Neural cell (in vitro differentiated cells): ENCODE measurements at regions not wholly inside any gene's neighbourhood (a gene's known extent, or its start where the extent isn't known, plus 50 kb on each side); places are given as distances from the start of the nearest gene placed in this dataset.

Experiments used
- H2AFZ ChIP-seq: fragments of 200-600, 300-800 bp; sonication (generic), shearing (Covaris generic); 2 replicates; pipeline ENCODE4 v1.6.0; 2014; ENCODE audit warnings: low read depth, mild to moderate bottlenecking, antibody characterized with exemption, low read length, moderate library complexity
- H3F3A ChIP-seq: fragments of 200-600 bp; shearing (Covaris generic); 2 replicates; pipeline ENCODE4 v1.6.1; 2016; ENCODE audit warnings: mild to moderate bottlenecking, moderate library complexity, mixed read lengths, antibody characterized with exemption, low read length; ENCODE audit not compliant: insufficient read depth, poor library complexity, severe bottlenecking
- H3K27ac ChIP-seq: fragments of 200-600, 300-800 bp; sonication (generic), shearing (Covaris generic); 2 replicates; pipeline ENCODE4 v1.5.1; 2014; ENCODE audit warnings: mild to moderate bottlenecking, low read length, moderate library complexity
- H3K27me3 ChIP-seq: fragments of 300-800, 200-600 bp; sonication (generic), shearing (Covaris generic); 2 replicates; pipeline ENCODE4 v1.6.0; 2014; ENCODE audit warnings: mild to moderate bottlenecking, low read depth, low read length, moderate library complexity; ENCODE audit not compliant: insufficient read depth
- H3K36me3 ChIP-seq: fragments of 300-800, 200-600 bp; sonication (generic), shearing (Covaris generic); 2 replicates; pipeline ENCODE4 v1.5.1; 2014; ENCODE audit warnings: mild to moderate bottlenecking, antibody characterized with exemption, low read length, moderate library complexity; ENCODE audit not compliant: insufficient read depth
- H3K4me2 ChIP-seq: fragments of 300-800, 200-600 bp; sonication (generic), shearing (Covaris generic); 2 replicates; pipeline ENCODE4 v1.6.0; 2014; ENCODE audit warnings: mild to moderate bottlenecking, low read length
- H3K4me3 ChIP-seq: fragments of 300-800, 200-600 bp; sonication (generic), shearing (Covaris generic); 2 replicates; pipeline ENCODE4 v1.5.1; 2014; ENCODE audit warnings: mild to moderate bottlenecking, low read length, moderate library complexity
- H3K79me2 ChIP-seq: fragments of 200-600 bp; shearing (Covaris generic); replicated peaks from 2 replicates; pipeline ENCODE4 v1.6.0; 2014; ENCODE audit warnings: mild to moderate bottlenecking, low read length, moderate library complexity; ENCODE audit not compliant: insufficient read depth
- H3K9ac ChIP-seq: fragments of 300-800, 200-600 bp; sonication (generic), shearing (Covaris generic); 2 replicates; pipeline ENCODE4 v1.6.1; 2016; ENCODE audit warnings: mild to moderate bottlenecking, low read length, mixed read lengths
- H3K9me2 ChIP-seq: fragments of 200-600 bp; shearing (Covaris generic); 2 replicates; pipeline ENCODE4 v1.6.1; 2016; ENCODE audit warnings: mild to moderate bottlenecking, low read length, mixed read lengths; ENCODE audit not compliant: insufficient read depth
- H3K9me3 ChIP-seq: fragments of 200-600, 300-800 bp; sonication (generic), shearing (Covaris generic); 2 replicates; pipeline ENCODE4 v1.6.1; 2016; ENCODE audit warnings: mild to moderate bottlenecking, mixed run types, low read length, moderate library complexity, mixed read lengths
- H4K20me1 ChIP-seq: fragments of 200-600 bp; shearing (Covaris generic); 2 replicates; pipeline ENCODE4 v1.6.1; 2016; ENCODE audit warnings: mild to moderate bottlenecking, mixed run types; ENCODE audit not compliant: insufficient read depth
- EP300 ChIP-seq: fragments of 450-650 bp; conservative IDR thresholded peaks from 2 replicates; pipeline ENCODE4 v1.6.1; 2014; ENCODE audit warnings: antibody characterized with exemption, mild to moderate bottlenecking, moderate library complexity; ENCODE audit not compliant: poor library complexity, severe bottlenecking
- EZH2 ChIP-seq: fragments of 200-600, 300-800 bp; shearing (Covaris generic), sonication (generic); IDR thresholded peaks from 2 replicates; pipeline ENCODE4 v1.6.1; 2014; ENCODE audit warnings: antibody characterized with exemption, low read length, borderline replicate concordance, mild to moderate bottlenecking; ENCODE audit not compliant: insufficient read depth, poor library complexity, severe bottlenecking
- MXI1 ChIP-seq: fragments of 450-650 bp; conservative IDR thresholded peaks from 2 replicates; pipeline ENCODE4 v1.6.1; 2014; ENCODE audit warnings: antibody characterized with exemption, mild to moderate bottlenecking; ENCODE audit not compliant: poor library complexity, severe bottlenecking
- POLR2AphosphoS5 ChIP-seq: IDR thresholded peaks from 2 replicates; pipeline ENCODE4 v1.6.1; 2012
- RAD21 ChIP-seq: fragments of 450-650 bp; conservative IDR thresholded peaks from 2 replicates; pipeline ENCODE4 v1.6.1; 2014; ENCODE audit warnings: antibody characterized with exemption, mild to moderate bottlenecking, moderate library complexity
- SMC3 ChIP-seq: fragments of 450-650 bp; conservative IDR thresholded peaks from 2 replicates; pipeline ENCODE4 v1.6.1; 2014; ENCODE audit warnings: antibody characterized with exemption, mild to moderate bottlenecking, moderate library complexity; ENCODE audit not compliant: poor library complexity
- TAF1 ChIP-seq: IDR thresholded peaks from 2 replicates; pipeline ENCODE4 v1.6.1; 2012; ENCODE audit warnings: low read depth
- TF ChIP-seq, protein P1 (sequence below): IDR thresholded peaks from 2 replicates; pipeline ENCODE4 v1.6.1; 2012; ENCODE audit warnings: borderline replicate concordance
- TF ChIP-seq, protein P2 (sequence below): fragments of 450-650 bp; IDR thresholded peaks from 2 replicates; pipeline ENCODE4 v1.5.1; 2014; ENCODE audit warnings: antibody characterized with exemption, mild to moderate bottlenecking, moderate library complexity; ENCODE audit not compliant: poor library complexity, severe bottlenecking

DNA sequence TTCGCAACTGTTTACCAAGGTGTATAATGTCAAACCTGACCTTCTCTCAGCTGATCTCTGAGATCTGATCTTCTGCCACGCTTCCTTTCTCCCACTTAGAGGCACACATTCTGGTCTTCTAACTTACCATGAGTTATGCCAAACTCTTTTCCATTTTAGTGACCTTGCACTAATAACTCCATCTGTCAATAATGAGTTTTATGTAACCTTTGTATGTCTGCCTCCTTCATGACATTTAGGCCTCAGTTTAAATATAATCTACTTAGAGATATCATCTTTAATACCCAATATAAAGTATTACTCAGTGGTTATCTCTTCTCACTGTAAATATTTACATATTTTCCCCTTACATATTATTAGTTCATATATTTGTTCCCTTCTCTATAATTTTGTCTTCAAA, 827.5 kb upstream of the PCDH20 start:
- no peak overlapping the region for H3K9ac ChIP-seq
- no peaks in the 10 kb centered on the region for H4K20me1 ChIP-seq
- TF ChIP-seq EP300 (no peak), TAF1 (no peak), POLR2AphosphoS5 (no peak), EZH2 (no peak), MXI1 (no peak), SMC3 (no peak), RAD21 (no peak)
- TF ChIP-seq, protein P1, sequence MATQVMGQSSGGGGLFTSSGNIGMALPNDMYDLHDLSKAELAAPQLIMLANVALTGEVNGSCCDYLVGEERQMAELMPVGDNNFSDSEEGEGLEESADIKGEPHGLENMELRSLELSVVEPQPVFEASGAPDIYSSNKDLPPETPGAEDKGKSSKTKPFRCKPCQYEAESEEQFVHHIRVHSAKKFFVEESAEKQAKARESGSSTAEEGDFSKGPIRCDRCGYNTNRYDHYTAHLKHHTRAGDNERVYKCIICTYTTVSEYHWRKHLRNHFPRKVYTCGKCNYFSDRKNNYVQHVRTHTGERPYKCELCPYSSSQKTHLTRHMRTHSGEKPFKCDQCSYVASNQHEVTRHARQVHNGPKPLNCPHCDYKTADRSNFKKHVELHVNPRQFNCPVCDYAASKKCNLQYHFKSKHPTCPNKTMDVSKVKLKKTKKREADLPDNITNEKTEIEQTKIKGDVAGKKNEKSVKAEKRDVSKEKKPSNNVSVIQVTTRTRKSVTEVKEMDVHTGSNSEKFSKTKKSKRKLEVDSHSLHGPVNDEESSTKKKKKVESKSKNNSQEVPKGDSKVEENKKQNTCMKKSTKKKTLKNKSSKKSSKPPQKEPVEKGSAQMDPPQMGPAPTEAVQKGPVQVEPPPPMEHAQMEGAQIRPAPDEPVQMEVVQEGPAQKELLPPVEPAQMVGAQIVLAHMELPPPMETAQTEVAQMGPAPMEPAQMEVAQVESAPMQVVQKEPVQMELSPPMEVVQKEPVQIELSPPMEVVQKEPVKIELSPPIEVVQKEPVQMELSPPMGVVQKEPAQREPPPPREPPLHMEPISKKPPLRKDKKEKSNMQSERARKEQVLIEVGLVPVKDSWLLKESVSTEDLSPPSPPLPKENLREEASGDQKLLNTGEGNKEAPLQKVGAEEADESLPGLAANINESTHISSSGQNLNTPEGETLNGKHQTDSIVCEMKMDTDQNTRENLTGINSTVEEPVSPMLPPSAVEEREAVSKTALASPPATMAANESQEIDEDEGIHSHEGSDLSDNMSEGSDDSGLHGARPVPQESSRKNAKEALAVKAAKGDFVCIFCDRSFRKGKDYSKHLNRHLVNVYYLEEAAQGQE: no peak
- TF ChIP-seq, protein P2, sequence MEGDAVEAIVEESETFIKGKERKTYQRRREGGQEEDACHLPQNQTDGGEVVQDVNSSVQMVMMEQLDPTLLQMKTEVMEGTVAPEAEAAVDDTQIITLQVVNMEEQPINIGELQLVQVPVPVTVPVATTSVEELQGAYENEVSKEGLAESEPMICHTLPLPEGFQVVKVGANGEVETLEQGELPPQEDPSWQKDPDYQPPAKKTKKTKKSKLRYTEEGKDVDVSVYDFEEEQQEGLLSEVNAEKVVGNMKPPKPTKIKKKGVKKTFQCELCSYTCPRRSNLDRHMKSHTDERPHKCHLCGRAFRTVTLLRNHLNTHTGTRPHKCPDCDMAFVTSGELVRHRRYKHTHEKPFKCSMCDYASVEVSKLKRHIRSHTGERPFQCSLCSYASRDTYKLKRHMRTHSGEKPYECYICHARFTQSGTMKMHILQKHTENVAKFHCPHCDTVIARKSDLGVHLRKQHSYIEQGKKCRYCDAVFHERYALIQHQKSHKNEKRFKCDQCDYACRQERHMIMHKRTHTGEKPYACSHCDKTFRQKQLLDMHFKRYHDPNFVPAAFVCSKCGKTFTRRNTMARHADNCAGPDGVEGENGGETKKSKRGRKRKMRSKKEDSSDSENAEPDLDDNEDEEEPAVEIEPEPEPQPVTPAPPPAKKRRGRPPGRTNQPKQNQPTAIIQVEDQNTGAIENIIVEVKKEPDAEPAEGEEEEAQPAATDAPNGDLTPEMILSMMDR: no peak
- no peaks in the 10 kb centered on the region for H3K9me2 ChIP-seq
- H3K36me3 ChIP-seq: no peaks in the 10 kb centered on the region
- H3K27ac ChIP-seq: no peak overlapping the region
- no peaks in the 10 kb centered on the region for H3K79me2 ChIP-seq
- no peak overlapping the region for H3K4me2 ChIP-seq
- no peaks in the 10 kb centered on the region for H3K27me3 ChIP-seq
- no peaks in the 10 kb centered on the region for H3K9me3 ChIP-seq
- no peak overlapping the region for H2AFZ ChIP-seq
- no peak overlapping the region for H3K4me3 ChIP-seq
- no peaks in the 10 kb centered on the region for H3F3A ChIP-seq

DNA sequence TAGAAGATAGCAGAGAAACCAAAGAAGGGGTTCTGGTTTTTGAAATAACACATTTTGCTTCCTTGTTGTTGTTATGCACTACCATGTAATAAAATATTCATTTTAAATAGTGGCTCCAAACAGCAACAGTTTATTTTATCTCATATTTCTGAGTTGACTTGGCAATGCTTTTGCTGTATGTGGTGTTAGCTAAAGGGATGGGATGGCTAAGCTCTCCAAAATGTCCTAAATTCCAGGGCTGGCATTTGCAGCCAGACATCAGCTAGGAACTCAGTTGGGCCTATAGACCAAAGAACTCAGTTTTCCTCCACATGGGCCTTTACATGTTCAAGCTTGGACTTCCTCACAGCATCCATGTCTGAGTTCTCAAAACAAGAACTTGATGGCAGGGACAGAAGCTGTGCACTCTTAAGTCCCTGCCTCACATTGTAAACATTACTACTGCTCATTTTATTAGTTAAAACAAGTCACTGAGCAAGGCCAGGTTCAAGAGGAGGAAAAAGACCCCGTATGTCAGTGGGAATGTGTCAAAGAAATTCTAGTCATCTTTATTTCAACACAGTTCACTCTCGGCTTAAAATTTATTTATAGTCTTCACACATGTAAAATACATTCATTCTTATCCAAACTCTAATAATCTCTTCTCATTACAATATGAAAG, 819.3 kb upstream of the PCDH20 start:
- no peaks in the 10 kb centered on the region for H3K36me3 ChIP-seq
- H3K79me2 ChIP-seq: no peaks in the 10 kb centered on the region
- H3K9me2 ChIP-seq: no peaks in the 10 kb centered on the region
- no peaks in the 10 kb centered on the region for H3K27me3 ChIP-seq
- H4K20me1 ChIP-seq: no peaks in the 10 kb centered on the region
- no peak overlapping the region for H3K4me3 ChIP-seq
- H3K4me2 ChIP-seq: no peak overlapping the region
- H3K27ac ChIP-seq: no peak overlapping the region
- no peaks in the 10 kb centered on the region for H3K9me3 ChIP-seq
- H3F3A ChIP-seq: no peaks in the 10 kb centered on the region
- no peak overlapping the region for H3K9ac ChIP-seq
- H2AFZ ChIP-seq: no peak overlapping the region
- TF ChIP-seq, protein P1: no peak
- TF ChIP-seq EZH2: no peak
